HuH-7 (cell line): ENCODE measurements at regions not wholly inside any gene's neighbourhood (a gene's known extent, or its start where the extent isn't known, plus 50 kb on each side); places are given as distances from the start of the nearest gene placed in this dataset.
A peak's percentile ranks its signal among the peaks of the same experiment; 100 is the strongest.

Experiments
- DNase-seq: peaks from one replicate; pipeline ENCODE4 v3.0.0; 2011; ENCODE audit warnings: low spot score

DNA sequence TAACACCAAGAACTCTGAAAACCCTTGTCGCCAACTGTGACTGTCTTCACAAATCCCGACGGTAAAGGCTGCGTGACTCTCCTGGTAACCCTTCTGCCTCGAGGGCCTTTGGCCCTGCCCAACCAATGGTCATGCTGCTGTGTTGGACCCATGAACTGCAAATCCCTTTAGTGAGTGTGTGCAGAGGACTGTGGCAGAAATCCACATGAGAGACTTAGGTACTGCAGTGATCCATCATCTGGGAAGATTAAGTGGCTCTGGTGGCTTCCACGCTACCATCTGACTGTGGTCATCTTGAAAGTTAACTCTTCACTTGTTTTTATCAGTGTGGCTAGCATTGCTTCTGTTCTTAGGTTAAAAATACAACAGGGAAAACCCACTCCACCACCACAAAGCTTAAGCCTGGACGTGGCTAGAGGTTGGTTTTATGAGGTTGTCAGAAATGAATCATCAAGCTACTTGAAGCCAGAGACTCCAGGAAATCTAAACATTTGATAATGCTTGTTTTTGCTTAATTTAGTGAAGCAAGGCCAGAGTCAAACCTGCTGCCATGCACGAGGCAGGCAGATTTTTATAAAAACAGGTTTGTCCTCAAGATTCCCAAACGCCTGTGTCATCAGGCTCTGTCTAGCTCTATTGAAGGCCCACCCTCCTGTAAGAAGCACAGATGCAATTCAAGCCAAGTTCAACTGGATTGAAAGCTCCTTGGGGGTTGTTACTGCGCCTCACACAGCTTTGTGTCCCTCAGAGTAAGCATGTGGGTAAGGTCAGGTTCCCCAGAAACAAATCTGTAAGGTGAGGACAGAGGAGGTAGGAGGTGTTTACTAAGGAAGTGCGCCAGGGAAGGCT, 52.7 kb upstream of the ERCC6L2 start:
- DNase-seq: no peak

DNA sequence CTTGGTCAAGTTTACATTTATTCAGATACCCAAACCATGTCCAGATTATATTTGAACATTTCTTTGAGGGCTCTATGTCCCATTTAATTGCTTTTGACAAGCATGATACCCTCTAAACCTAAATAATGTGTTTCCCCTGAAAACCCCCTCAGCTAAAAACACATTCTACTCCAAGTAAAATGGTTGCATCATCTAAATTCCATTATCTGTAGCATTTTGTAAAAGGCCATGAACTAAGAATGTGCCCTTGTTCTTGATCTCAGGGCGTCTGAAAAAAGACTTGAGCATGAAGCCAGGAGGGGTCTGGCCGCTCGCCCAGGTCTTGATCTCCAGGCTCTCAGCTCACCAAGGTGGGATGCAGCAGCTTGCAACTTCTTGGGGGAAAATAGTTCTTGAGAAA, 53.5 kb upstream of the ERCC6L2 start:
- no peak for DNase-seq

DNA sequence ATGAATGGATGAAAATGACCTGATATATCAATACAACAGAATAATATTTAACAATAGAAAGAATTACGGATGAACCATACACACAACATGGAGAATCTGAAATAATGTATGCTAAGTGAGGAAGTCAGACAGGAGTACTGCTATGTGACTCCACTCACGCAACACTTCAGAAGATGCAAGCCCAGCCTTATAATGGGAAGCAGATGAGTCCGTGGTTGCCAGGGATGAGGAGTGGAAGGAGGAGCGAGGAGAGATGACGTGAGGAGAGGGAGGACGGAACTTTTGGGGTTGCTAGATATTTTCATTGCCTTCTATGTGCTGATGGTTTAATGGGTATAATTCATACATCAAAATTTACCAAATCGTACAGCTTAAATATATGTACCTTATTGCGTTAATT, 55.4 kb upstream of the ERCC6L2 start:
- DNase-seq: no peak

DNA sequence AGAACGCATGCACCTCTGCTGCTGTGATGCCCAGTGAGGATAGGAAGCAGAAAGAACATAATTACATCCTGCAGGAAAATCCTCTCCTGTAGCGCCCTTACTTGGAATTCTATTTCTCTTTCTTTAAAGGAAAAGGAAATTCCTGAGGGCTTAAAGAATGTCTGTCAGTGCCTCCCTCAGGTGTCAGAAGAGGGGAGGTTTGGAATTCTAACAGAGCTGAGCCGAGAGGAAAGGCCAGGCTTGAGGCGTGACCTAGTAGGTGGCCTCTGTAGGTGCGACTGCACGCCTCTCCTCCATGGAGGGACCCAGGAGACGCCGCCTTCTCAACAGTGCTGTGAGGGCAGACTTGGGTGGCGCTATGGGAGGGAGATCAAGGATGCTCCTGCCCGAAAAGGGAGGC, 55.9 kb upstream of the ERCC6L2 start:
- DNase-seq: no peak

DNA sequence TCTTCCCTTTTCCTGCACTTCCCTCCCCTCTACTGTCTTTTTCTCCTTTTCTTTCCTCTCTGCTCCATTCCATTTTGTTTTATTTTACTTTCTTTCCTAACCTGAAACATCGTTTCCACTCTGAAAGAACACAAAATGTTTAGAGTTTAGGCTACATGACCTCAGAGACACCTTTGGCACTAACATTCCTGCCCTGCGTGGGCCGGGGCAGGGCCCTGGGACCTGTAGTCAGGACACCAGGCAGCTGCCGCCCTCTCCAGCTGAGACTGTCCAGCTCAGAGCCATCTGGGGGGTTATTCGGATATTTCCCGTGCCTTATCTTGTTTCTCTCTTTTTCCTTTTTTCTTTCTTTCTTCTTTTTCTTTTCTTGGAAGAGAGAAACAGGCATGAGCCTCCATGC, 58.3 kb upstream of the ERCC6L2 start:
- DNase-seq: no peak

DNA sequence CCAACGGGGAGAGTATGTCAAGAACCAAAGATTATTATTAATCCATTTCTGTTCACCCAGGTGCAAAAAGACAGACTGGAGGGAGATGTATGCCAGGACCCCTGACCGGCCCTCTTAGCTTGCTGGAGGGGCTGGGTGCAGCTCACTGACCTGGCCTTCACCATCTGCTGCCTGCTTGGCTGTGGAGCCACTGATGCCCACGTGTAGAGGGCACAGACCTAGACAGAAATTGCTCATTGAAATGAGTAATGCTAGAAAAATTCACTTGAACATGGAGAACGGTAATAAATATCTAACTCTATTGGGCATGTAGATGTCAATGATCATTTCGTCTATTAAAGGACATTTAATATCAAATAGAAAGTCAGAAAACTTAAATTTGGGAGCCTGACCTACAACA, 58.8 kb upstream of the ERCC6L2 start:
- DNase-seq: no peak

DNA sequence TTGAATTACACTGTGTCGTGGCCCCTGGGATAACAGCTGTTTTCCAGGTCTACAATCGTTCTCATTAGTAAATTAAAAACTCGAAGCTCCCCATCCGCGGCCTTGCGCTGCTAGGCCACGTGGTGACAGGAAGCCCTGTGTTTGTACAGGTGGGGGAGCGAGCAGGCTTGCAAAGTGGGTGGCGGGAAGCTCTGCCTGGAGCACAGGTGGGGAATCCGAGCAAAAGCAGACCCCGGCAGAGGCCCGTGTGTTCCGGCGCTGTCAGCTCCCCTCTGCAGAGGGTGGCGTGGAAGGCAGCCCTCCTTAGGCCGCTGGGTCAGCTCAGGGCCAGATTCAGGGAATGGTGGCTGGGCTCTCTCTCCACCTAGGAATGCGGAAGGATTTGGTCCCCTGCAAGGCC, 59.5 kb upstream of the ERCC6L2 start:
- no peak for DNase-seq

DNA sequence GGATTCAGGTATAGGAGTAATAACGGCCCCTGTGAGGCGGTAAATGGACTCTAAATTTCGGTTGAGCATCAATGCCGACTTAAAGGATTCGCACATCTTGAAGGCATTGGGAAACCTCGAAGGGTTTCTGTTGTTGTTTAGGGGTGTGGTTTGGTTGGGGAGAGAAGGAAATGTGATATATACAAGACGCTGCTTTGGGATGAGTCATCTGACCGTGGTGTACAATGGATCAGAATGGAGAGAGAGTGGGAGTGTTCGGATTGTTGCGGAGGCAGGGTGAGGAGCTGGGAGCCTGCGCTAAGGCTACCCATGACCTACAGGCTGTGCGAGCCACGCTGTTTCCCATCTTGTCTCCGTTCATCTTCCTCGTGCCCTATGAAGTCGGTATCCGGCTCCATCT, 60.4 kb upstream of the ERCC6L2 start:
- no peak for DNase-seq

DNA sequence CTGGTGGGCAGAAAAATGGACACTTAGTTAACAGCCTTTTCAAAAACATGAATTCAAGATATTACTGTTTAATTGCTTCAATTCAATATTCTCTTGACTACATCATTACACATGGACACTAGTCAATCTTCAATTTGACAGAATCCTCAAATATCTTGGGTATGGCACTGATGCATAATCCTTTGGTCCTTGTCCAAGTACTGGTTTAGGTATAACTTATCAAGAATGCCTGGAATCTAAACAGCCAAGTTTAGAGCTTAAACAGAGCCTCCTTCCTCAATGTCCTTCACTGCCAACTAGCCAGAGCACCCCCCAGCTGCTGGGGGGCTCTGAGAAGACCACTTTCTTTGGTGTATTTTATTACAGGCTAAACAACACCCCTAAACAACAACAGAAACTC, 61.6 kb upstream of the ERCC6L2 start:
- no peak for DNase-seq

DNA sequence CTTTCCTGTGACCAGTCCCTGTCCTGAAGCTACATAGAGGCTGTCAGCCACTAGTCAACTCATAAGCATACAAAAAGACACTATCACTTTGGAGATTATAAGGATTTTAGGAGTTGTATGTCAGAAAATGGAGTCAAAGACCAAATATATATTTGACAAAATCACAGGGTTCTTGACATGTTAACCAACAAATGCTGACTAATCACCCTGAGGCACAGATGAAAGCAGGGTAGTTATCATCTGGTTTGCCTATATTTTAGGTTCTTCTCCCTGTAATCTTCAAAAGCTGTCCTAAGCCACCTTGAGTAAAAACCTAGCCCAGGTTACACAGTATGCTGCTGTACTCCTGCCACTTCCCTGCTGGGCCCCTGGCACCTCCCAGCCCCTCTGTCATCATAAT, 64.7 kb upstream of the ERCC6L2 start:
- no peak for DNase-seq

DNA sequence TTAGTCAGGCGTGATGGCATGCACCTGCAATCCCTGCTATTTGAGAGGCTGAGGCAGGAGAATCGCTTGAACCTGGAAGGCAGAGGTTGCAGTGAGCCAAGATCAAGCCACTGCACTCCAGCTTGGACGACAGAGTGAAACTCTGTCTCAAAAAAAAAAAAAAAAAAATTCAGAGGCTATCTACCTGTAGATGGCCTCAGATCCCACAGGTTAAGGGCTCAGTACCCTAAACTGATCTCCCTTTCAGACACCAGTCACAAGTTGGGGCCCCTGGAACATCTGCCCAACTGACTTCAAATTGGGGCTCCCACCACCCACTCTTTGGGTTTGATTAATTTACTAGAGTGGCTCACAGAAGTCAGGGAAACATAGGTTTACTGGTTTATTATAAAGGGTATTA, 65.4 kb upstream of the ERCC6L2 start:
- no peak for DNase-seq

DNA sequence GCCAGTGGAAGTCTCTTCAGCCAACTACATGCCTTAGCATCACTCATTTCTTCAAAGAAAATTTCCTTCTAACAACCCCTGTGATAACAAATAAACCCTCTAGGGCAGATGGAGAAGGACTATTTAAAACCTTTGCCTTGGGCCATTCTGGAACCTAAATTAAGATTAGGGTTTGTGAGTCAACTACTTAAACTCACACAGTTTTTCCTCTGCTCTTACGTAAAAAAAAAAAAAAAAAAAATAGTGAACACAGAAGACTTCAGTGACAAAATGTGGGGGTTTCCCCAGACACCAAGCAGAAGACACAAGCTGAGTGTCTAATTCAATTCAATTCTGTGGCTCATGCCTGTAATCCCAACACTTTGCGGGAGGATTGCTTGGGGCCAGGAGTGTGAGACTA, 65.8 kb upstream of the ERCC6L2 start:
- no peak for DNase-seq

DNA sequence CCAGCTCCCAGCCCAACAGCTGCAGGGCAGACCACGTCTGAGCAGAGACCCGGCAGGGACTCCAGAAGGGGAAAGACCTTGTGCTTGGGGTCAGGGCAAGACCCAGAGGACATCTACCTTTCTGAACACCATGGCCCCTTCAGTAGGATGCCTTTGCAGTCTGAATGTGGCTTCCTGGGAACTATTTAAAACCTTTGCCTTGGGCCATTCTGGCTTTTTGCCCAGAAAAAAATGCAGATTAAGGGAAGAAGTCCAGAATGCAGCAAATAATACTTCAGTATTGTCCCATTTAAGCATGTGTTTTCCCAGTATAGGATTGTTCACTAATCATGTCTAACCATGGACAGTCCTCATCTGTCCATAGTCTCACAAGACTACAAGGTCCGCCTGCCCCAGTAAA, 67.5 kb upstream of the ERCC6L2 start:
- no peak for DNase-seq

DNA sequence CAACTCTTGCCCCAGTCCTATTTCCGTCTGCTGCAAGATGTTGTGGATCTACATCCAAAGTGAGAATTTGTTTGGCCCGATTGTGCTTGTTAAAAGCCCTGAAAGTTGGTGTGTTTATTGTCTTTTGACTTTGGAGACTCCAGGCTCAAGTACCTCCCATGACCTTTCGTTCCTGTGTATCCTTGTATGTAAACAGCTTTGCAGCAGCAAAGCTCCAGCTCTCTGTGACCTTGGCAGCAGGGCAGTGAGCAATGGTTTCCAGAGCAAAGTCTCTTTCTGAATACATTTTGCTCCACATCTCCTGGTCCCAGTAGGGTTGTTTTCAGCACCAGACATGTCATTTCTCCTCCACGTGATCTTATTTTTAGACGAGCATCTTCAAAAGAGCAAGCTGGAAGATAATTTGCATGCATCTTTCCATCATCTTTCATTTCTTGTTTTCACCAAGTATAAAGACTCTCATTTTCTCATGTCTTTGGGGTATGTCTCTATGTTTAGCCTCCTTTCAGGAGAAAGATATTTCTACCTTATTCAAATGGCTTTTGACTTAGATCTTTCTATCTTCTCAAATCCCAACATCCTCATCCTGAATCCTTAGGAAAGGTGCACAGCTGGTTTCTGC, 68.1 kb upstream of the ERCC6L2 start:
- DNase-seq: peak; percentile 39

DNA sequence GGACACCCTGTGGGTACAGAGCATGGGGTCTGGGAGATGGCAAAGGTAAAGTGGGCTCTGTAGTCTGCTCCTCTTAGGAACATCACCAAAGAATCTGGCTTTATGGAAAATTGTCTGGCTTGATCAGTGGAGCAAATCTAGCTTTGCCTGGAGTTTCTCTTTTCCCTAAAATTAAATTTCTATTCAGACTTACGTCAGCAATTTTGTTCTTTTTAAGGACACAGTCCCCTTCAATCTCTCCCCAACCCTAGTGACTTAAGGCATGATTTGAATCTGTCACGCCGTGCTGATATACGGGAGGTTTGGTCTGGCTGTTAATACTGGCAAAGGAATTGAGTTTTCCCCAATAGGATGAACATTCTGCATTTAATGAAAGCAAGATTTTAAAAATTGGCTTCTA, 72.3 kb upstream of the ERCC6L2 start:
- no peak for DNase-seq

DNA sequence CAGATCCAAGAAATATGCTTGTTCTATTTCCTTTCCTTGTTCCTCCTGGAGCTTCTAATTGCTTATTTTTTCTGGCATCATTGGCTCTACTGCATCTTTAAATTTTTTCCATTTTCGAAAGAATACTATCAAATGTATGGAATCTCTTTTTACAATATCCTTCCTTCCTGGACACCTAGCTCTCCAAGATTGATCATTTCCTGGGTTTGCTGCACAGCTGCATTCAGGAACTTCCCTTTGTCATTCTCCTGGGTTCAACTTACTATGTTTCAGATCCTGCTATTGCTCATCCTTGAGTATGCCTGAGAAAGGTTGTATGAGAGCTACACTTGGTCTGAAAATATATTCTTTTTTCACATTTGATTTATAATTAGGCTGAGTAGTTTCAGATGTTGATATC, 73.7 kb upstream of the ERCC6L2 start:
- DNase-seq: no peak

DNA sequence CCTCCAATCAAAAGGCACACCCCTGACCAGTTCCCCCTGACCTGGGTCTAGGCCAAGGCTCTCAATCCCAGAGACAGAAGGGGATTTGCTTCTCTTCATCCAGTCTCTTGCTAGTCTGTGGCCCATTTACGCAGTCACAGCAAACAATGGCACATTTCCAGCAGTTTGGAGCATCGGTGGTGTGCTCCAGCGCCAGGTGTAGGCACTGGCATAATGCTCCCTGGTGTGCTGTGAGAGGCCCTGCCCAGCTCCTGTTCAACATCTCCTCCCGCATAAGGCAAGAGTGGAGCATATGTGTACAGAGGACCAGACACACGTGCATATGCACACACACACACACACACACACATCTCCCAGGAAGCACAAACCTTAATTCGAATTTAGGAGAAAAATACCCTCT, 79.5 kb upstream of the ERCC6L2 start:
- no peak for DNase-seq

DNA sequence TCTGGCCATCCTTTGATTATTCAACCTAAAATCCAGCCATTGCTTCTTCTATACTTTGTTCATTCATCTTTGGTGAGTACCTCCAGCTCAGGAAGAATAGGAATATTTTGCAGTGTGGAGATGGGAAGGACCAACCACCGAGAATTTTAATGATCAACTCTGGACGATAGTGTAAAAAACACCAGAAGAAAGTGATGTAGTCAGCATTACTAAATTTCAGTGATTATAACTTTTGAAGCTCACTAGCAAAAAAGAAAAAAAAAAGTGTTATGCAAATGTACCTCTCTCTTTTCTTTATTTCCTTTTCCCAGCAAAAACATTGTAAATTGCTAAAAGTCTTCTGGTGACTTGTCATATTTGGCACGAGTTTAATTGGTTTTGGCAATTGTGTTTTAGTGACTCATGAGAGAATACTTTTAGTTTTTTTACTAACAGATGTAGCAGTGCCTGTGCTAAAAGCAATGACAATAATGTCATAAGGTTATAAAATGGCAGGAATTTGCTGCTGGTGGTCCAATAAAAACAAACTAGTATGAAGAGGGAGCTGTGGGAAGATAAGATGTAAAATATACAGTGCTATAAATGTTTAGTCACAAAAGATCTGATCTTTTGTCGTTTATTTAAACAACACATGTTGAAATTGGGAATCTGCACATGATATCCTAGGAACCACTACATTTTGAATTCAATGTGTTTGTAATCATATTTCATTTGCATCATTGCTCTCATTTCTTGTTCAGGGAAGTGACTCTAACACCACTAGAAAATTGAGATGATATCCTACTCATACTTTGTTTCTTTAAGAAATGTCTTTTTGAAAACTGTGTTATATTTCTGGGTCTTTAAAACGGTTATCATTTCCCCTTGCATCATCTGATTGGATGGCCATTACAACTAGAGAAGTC, 81.3 kb upstream of the ERCC6L2 start:
- DNase-seq: no peak

DNA sequence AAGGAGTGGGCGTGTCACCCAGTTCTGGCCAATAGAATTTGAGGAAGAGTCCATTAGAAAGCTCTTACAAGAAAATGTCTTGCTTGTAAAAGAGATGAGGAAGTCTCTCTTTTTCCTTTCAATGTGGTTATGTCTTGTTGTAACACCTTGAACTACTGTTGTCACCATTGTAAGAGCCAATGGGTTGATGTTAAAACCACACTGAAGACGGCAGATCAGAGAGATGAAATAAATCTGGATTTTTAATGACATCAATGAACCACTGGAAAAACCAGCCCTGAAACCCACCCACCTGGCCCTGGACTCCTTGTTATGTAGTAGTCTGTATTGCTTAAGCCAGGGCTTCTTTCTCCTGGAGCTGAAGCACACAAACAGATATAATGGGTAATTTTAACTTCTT, 83.8 kb upstream of the ERCC6L2 start:
- DNase-seq: no peak

DNA sequence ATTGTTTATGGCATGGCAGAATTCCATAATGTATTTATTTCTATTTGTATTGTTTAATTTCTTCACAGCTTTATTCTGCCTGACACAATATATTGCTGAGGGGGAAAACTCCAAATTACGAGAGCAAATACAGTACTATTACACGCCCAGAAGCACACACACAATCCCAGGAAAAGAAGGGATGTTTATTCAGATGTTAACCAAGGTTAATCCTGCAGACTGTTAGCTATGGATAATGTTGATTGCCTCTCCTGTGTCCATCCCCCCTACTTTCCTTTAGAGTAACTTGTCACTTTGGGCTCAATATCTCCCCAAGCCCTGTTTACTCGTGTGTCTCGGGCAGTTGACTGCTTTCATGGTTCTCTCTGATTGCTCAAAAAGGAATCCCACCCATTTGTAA, 84.2 kb upstream of the ERCC6L2 start:
- DNase-seq: no peak

DNA sequence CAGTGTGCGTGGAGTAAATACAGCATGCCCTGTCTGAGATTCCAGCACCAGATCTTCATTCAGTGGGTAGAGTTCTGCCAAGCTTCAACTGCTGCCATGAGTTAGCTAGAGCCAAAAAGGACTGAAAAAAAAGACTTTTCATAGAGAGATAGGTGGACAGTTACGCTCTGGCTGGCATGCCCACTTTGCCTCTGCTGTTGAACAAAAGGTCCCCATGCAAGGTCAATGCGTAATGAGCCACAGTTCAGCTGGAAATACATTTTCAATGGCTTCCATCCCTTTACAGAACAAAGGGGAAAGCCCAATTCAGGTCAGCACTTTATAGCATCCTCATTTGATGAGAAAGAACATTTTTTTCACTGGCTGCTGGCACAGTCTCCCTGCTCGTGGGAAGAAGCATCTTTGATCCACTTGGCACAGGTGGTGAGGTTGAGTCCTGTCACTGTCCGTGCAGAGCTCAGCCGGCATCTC, 86.9 kb upstream of the ERCC6L2 start:
- no peak for DNase-seq

DNA sequence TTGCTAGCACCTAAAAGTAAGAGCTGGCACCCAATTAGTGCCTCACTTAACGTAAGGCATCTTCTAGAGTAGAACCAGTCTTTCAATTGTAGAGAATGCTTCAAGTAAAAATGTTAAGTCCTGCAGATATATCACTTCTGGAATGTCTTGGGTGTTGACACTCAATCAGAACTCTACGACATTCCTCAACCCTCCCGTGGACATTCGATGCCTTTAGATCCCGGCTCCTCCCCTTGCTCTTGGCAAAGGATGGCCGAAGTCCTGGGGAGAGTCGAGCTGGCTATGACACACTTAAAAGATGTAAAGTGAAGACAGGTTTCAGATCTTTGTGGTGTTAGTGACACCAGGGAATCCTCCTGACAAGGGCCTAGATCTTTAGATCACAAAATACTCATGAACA, 87.5 kb upstream of the ERCC6L2 start:
- no peak for DNase-seq

DNA sequence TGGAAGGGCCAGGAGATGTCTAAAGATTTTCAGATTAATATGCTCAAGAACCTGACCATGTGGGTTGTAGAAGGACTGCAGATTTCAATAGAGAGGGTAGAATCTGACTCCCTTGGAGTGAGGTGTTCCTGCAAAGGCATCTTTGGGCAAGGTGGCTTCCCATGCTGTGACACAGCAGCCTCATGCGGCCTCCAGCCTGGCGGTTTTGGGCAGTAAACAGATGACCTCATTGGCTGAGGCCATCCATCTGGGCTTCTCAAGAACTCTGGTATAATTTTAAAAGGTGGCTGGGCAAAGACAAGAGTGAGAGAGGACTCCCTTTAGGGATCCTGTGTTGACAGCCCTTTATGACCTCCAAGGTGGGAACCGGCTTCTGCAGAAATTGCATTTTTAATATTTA, 90.3 kb upstream of the ERCC6L2 start:
- no peak for DNase-seq
